ENCODE measurements at regions not wholly inside any gene's neighbourhood (a gene's known extent, or its start where the extent isn't known, plus 50 kb on each side); places are given as distances from the start of the nearest gene placed in this dataset.

- TF ChIP-seq CTCF (IDR thresholded peaks at IDR 0.05; ENCODE audit: insufficient read depth, low read length), result no peak
- no peak overlapping the region for H3K4me3 ChIP-seq (ENCODE audit: low read depth, low read length)
- no peak for DNase-seq (ENCODE audit: low read depth)
Observed at GRCh38 chr12:127386723-127387122, 880.2 kb upstream of the TMEM132C start.

- TF ChIP-seq CTCF (IDR thresholded peaks at IDR 0.05; ENCODE audit: insufficient read depth, low read length), result no peak
- no peak overlapping the region for H3K4me3 ChIP-seq (ENCODE audit: low read depth, low read length)
- no peak for DNase-seq (ENCODE audit: low read depth)
Observed at GRCh38 chr12:127388985-127389384, 878.0 kb upstream of the TMEM132C start.

GRCh38 chr12:127389923-127390322 is 877.0 kb upstream of the TMEM132C start:
- TF ChIP-seq CTCF (IDR thresholded peaks at IDR 0.05; ENCODE audit: insufficient read depth, low read length), result no peak
- DNase-seq (ENCODE audit: low read depth), result peak; percentile 87

GRCh38 chr12:127393465-127393864 is 873.5 kb upstream of the TMEM132C start:
- no peak overlapping the region for H3K4me3 ChIP-seq (ENCODE audit: low read depth, low read length)
- DNase-seq (ENCODE audit: low read depth), result no peak
- no peak for TF ChIP-seq CTCF (IDR thresholded peaks at IDR 0.05; ENCODE audit: insufficient read depth, low read length)

More at GRCh38 chr12:127389923-127390322, 877.0 kb upstream of the TMEM132C start:
- H3K4me3 ChIP-seq (ENCODE audit: low read depth, low read length), result no peak overlapping the region

- peak; percentile 65 for DNase-seq (ENCODE audit: low read depth)
- no peak overlapping the region for H3K4me3 ChIP-seq (ENCODE audit: low read depth, low read length)
- no peak for TF ChIP-seq CTCF (IDR thresholded peaks at IDR 0.05; ENCODE audit: insufficient read depth, low read length)
Observed at GRCh38 chr12:127393896-127394295, 873.1 kb upstream of the TMEM132C start.

- no peak for TF ChIP-seq CTCF (IDR thresholded peaks at IDR 0.05; ENCODE audit: insufficient read depth, low read length)
- H3K4me3 ChIP-seq (ENCODE audit: low read depth, low read length), result no peak overlapping the region
- DNase-seq (ENCODE audit: low read depth), result no peak
Observed at GRCh38 chr12:127396734-127397133, 870.2 kb upstream of the TMEM132C start.

- TF ChIP-seq CTCF (IDR thresholded peaks at IDR 0.05; ENCODE audit: insufficient read depth, low read length), result no peak
- DNase-seq (ENCODE audit: low read depth), result no peak
- H3K4me3 ChIP-seq (ENCODE audit: low read depth, low read length), result no peak overlapping the region
Observed at GRCh38 chr12:127398016-127398710, 868.8 kb upstream of the TMEM132C start.

Measured in fibroblast of the aortic adventitia (primary cell).